HCT116 (cell line): ENCODE measurements at regions not wholly inside any gene's neighbourhood (a gene's known extent, or its start where the extent isn't known, plus 50 kb on each side); places are given as distances from the start of the nearest gene placed in this dataset.

ENCODE experiments used
- CBX3 ChIP-seq: IDR thresholded peaks from 2 replicates; pipeline ENCODE4 v1.6.1; 2012; ENCODE audit warnings: low read depth
- CTCF ChIP-seq, 3 experiments: fragments of 200-600 bp in 1 of 3; sonication (generic) in 1 of 3; IDR thresholded peaks in 2 of 3; conservative IDR thresholded peaks in 1 of 3; 2 replicates each; pipeline ENCODE4 v1.5.1; 2012 to 2017; ENCODE audit warnings: low read depth in 2 of 3, low read length in 2 of 3, antibody characterized with exemption in 1 of 3, borderline replicate concordance in 1 of 3, control low read depth in 1 of 3, mild to moderate bottlenecking in 1 of 3, mixed read lengths in 1 of 3, mixed run types in 1 of 3, moderate library complexity in 1 of 3; ENCODE audit not compliant: insufficient read depth in 1 of 3
- JUND ChIP-seq: IDR thresholded peaks from 2 replicates; pipeline ENCODE4 v1.6.1; 2012
- POLR2A ChIP-seq: IDR thresholded peaks from 2 replicates; pipeline ENCODE4 v1.7.0; 2011; ENCODE audit warnings: borderline replicate concordance; ENCODE audit not compliant: insufficient read depth, insufficient read length; ENCODE audit errors: extremely low read depth
- POLR2AphosphoS5 ChIP-seq: IDR thresholded peaks from 2 replicates; pipeline ENCODE4 v1.6.1; 2011; ENCODE audit warnings: mild to moderate bottlenecking, low read depth, low read length, moderate library complexity
- RAD21 ChIP-seq: IDR thresholded peaks from 2 replicates; pipeline ENCODE4 v1.6.1; 2012; ENCODE audit warnings: low read depth, mild to moderate bottlenecking
- ZFX ChIP-seq: fragments of 450-650 bp; IDR thresholded peaks from 2 replicates; pipeline ENCODE4 v1.6.1; 2017
- ZNF274 ChIP-seq: fragments of 200-500 bp; sonication (Bioruptor generic); IDR thresholded peaks from 2 replicates; pipeline ENCODE4 v1.6.1; 2014; ENCODE audit warnings: mild to moderate bottlenecking, low read depth, low read length, inconsistent platforms

- no peak for TF ChIP-seq CTCF (IDR thresholded peaks at IDR 0.05 in 2 of 3, conservative IDR thresholded peaks at IDR 0.05 in 1 of 3; ENCODE audit: borderline replicate concordance in 1 of 3, insufficient read depth in 1 of 3, low read depth in 2 of 3, low read length in 2 of 3)
- no peak for TF ChIP-seq POLR2A
- no peak for TF ChIP-seq POLR2AphosphoS5
- no peak for TF ChIP-seq ZFX
- no peak for TF ChIP-seq ZNF274
- no peak for TF ChIP-seq CBX3
- TF ChIP-seq RAD21, result no peak
- no peak for TF ChIP-seq JUND
These were observed 601.1 kb downstream of the JRKL start for GRCh38 chr11:96990914-96991313.
